Gastrocnemius medialis (tissue), 4 donors: ENCODE measurements at regions not wholly inside any gene's neighbourhood (a gene's known extent, or its start where the extent isn't known, plus 50 kb on each side); places are given as distances from the start of the nearest gene placed in this dataset.

Experiments
- ATAC-seq, 2 donors: fragments of 150-250 bp; one replicate each; pipeline ENCODE4 v1.9.1; 2016
- DNase-seq, 2 donors: peaks; one replicate each; pipeline ENCODE4 v3.0.0-alpha.2; 2019
- H3K27ac ChIP-seq, 4 donors: fragments of 200-600 bp; sonication (generic); 1 replicate in 1 of 4; 2 replicates in 3 of 4; pipeline ENCODE4 v1.5.1; 2016 to 2018; ENCODE audit warnings: mild to moderate bottlenecking in 2 of 4, moderate library complexity in 1 of 4
- H3K27me3 ChIP-seq, 3 donors: fragments of 200-600 bp; sonication (generic) in 2 of 3; 1 replicate in 1 of 3; 2 replicates in 2 of 3; pipeline versions ENCODE4 v1.5.1 to v1.6.0; 2016 to 2019; ENCODE audit warnings: mild to moderate bottlenecking in 1 of 3, moderate library complexity in 1 of 3
- H3K36me3 ChIP-seq, 2 donors: fragments of 200-600 bp; sonication (generic) in 1 of 2; one replicate each; pipeline ENCODE4 v1.5.1; 2017 to 2018
- H3K4me1 ChIP-seq, 2 donors: fragments of 200-600 bp; sonication (generic) in 1 of 2; one replicate each; pipeline ENCODE4 v1.5.1; 2016 to 2017; ENCODE audit warnings: mild to moderate bottlenecking in 2 of 2
- H3K4me3 ChIP-seq, 4 donors: fragments of 200-600 bp; sonication (generic) in 3 of 4; 1 replicate in 1 of 4; 2 replicates in 3 of 4; pipeline ENCODE4 v1.5.1; 2016 to 2019; ENCODE audit warnings: mild to moderate bottlenecking in 2 of 4
- H3K9me3 ChIP-seq, 3 donors: fragments of 200-600 bp; sonication (generic) in 2 of 3; 1 replicate in 1 of 3; 2 replicates in 2 of 3; pipeline ENCODE4 v1.5.1; 2016 to 2019
- POLR2A ChIP-seq, 2 donors: fragments of 450-650 bp; IDR thresholded peaks; one replicate each; pipeline ENCODE4 v1.6.1; 2017; ENCODE audit warnings: antibody characterized with exemption in 2 of 2, mild to moderate bottlenecking in 2 of 2, moderate library complexity in 2 of 2
- in situ Hi-C, 4 donors: fragments of 200-750 bp; cut with MboI; loops; one replicate each; pipeline versions ENCODE4 v1.15.0 to v1.8.0; 2017; ENCODE audit warnings: low sequenced_read_pairs in 4 of 4
- intact Hi-C: fragments of 100-400 bp; cut with DNase I; formaldehyde crosslinking; loops from one replicate; pipeline ENCODE4 v1.15.1; 2023; ENCODE audit warnings: low total_unique reads
- TF ChIP-seq, protein P1 (sequence below), 5 experiments: fragments of 450-650 bp in 3 of 5; fragments of 200-600 bp in 2 of 5; sonication (generic) in 2 of 5; IDR thresholded peaks in 4 of 5; conservative IDR thresholded peaks in 1 of 5; 1 replicate in 4 of 5; 2 replicates in 1 of 5; pipeline ENCODE4 v1.5.1; 2016 to 2019; ENCODE audit warnings: antibody characterized with exemption in 5 of 5, mild to moderate bottlenecking in 3 of 5, moderate library complexity in 3 of 5

DNA sequence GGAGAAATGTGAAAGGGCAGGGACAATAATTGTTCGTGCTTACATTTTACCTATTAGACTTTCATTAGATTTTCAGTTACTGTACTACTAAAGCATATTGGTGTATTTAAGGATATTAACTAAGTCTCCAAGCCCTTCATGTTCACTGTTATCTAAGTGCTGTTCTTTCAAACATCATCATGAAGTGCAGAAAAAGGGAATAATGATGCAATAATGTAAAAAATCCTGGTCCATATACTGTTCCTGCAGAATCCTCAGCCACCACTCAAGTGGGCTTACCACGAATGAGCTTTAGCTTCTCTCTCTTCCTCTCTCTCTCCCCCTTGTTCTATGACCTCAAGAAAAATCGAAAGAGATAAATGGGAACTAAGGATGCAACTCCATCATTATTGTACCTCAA is 600.7 kb downstream of the UTRN start:
- in situ Hi-C loops (no loop called here), intact Hi-C loops (no loop called here)
- no peaks in the 10 kb centered on the region for H3K36me3 ChIP-seq
- no peak overlapping the region for H3K4me3 ChIP-seq
- TF ChIP-seq, protein P1, sequence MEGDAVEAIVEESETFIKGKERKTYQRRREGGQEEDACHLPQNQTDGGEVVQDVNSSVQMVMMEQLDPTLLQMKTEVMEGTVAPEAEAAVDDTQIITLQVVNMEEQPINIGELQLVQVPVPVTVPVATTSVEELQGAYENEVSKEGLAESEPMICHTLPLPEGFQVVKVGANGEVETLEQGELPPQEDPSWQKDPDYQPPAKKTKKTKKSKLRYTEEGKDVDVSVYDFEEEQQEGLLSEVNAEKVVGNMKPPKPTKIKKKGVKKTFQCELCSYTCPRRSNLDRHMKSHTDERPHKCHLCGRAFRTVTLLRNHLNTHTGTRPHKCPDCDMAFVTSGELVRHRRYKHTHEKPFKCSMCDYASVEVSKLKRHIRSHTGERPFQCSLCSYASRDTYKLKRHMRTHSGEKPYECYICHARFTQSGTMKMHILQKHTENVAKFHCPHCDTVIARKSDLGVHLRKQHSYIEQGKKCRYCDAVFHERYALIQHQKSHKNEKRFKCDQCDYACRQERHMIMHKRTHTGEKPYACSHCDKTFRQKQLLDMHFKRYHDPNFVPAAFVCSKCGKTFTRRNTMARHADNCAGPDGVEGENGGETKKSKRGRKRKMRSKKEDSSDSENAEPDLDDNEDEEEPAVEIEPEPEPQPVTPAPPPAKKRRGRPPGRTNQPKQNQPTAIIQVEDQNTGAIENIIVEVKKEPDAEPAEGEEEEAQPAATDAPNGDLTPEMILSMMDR (IDR thresholded peaks at IDR 0.05 in 4 of 5, conservative IDR thresholded peaks at IDR 0.05 in 1 of 5): no peak
- TF ChIP-seq POLR2A (IDR thresholded peaks at IDR 0.05): no peak
- H3K4me1 ChIP-seq: no peaks in the 10 kb centered on the region
- DNase-seq: no peak
- H3K9me3 ChIP-seq: no peaks in the 10 kb centered on the region
- H3K27ac ChIP-seq: no peak overlapping the region
- no peaks in the 10 kb centered on the region for H3K27me3 ChIP-seq
- no peak for ATAC-seq

DNA sequence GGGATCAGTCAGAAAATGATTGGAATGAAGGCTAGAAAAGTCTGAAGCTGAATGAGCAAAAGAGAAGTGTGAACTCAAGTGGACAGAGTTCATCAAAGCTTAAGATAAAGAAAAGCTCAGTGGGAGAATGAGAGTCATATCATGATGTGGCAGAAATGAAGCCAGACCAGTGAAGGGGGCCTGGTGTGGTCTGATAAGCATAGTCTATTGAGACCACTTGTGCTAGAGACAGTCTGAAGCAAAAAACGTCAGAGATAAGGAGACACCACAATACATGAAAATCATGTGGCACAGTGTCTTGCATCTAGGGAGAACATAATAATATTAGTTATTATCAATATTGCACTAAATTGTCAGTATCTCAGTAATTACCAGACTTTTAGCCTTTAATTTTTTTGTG is 601.5 kb downstream of the UTRN start:
- ATAC-seq (no peak), DNase-seq (no peak)
- no peaks in the 10 kb centered on the region for H3K9me3 ChIP-seq
- TF ChIP-seq POLR2A (IDR thresholded peaks at IDR 0.05): no peak
- TF ChIP-seq, protein P1 (IDR thresholded peaks at IDR 0.05 in 4 of 5, conservative IDR thresholded peaks at IDR 0.05 in 1 of 5): no peak
- no peaks in the 10 kb centered on the region for H3K4me1 ChIP-seq
- in situ Hi-C loops (no loop called here), intact Hi-C loops (no loop called here)
- no peak overlapping the region for H3K27ac ChIP-seq
- H3K4me3 ChIP-seq: no peak overlapping the region
- H3K36me3 ChIP-seq: no peaks in the 10 kb centered on the region
- H3K27me3 ChIP-seq: no peaks in the 10 kb centered on the region

DNA sequence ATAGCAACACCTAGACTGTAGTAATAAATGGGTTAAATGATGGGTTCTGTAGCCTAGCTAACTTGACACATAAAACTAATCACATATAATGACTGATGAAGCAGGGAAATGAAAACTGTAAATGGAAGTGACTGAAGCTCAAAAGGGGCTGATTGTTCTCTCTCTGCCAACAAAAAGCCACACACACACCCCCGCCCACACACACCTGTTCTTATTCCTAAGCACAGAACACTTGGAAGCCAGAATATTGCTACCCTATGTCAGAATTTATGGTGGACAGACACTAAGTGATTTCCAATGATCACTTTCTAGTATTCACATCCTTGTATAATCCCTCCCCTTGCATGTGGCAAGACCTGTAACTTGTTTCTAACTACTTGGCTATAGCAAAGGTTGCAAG is 603.5 kb downstream of the UTRN start:
- H3K27me3 ChIP-seq: no peaks in the 10 kb centered on the region
- no peaks in the 10 kb centered on the region for H3K4me1 ChIP-seq
- H3K4me3 ChIP-seq: no peak overlapping the region
- DNase-seq (no peak), ATAC-seq (no peak)
- in situ Hi-C loops: no loop called here
- H3K36me3 ChIP-seq: no peaks in the 10 kb centered on the region
- TF ChIP-seq, protein P1 (IDR thresholded peaks at IDR 0.05 in 4 of 5, conservative IDR thresholded peaks at IDR 0.05 in 1 of 5): no peak
- intact Hi-C loops: no loop called here
- no peaks in the 10 kb centered on the region for H3K9me3 ChIP-seq
- H3K27ac ChIP-seq: no peak overlapping the region

DNA sequence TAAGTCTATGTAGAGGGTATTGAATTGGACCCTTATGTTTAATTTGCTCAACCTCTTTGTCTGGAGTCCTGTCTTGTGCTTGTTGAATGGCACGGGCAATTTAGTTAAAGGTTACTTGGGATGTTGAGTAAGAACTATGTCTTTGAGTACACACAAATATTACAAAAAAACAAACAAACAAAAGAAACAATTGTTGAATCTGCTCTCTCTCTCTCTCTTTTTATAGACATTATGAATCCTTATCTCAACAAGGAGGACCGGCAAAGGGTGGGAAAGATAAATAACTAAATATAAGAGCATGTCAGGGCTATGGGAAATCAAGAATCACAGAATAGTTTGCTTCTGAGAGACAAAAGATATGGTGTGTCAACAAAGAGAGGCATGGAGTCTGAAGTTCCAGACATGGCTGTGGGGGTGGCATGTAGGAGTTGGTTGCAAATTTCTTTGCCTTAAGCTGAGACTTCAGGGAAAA is 608.6 kb downstream of the UTRN start:
- DNase-seq: no peak
- in situ Hi-C loops: no loop called here
- no peaks in the 10 kb centered on the region for H3K9me3 ChIP-seq

DNA sequence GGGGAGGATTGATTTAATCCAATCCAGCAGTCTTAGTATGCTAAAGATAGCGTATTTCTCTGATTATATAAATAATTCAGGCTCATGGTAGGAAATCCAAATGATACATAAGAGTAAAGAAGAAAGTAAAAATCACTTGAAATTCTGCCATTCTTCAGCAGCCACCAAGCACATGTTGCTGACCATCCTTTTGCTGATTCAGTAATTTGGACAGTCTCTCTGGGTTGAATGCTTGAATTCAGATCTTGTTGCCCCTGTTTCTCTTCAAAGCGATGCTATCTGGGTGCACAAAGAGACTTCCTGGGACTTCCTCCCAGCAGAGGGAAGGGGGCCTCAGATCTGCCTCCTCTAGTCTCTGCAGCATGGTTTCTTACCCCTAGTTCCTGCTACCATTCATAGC is 609.1 kb downstream of the UTRN start:
- H3K9me3 ChIP-seq: no peaks in the 10 kb centered on the region
- in situ Hi-C loops: no loop called here
- intact Hi-C loops: no loop called here
- TF ChIP-seq, protein P1 (IDR thresholded peaks at IDR 0.05 in 4 of 5, conservative IDR thresholded peaks at IDR 0.05 in 1 of 5): no peak
- no peak for TF ChIP-seq POLR2A (IDR thresholded peaks at IDR 0.05)
- no peaks in the 10 kb centered on the region for H3K27me3 ChIP-seq
- no peaks in the 10 kb centered on the region for H3K36me3 ChIP-seq
- DNase-seq (no peak), ATAC-seq (no peak)
- H3K27ac ChIP-seq: no peak overlapping the region
- H3K4me3 ChIP-seq: no peak overlapping the region
- no peaks in the 10 kb centered on the region for H3K4me1 ChIP-seq

More for the DNA sequence above, 608.6 kb downstream of the UTRN start:
- intact Hi-C loops: no loop called here
- no peak for TF ChIP-seq POLR2A (IDR thresholded peaks at IDR 0.05)
- TF ChIP-seq, protein P1 (IDR thresholded peaks at IDR 0.05 in 4 of 5, conservative IDR thresholded peaks at IDR 0.05 in 1 of 5): no peak
- H3K27ac ChIP-seq: no peak overlapping the region
- no peak for ATAC-seq
- no peaks in the 10 kb centered on the region for H3K4me1 ChIP-seq
- H3K4me3 ChIP-seq: no peak overlapping the region
- H3K27me3 ChIP-seq: no peaks in the 10 kb centered on the region
- no peaks in the 10 kb centered on the region for H3K36me3 ChIP-seq
